ENCODE measurements at regions not wholly inside any gene's neighbourhood (a gene's known extent, or its start where the extent isn't known, plus 50 kb on each side); places are given as distances from the start of the nearest gene placed in this dataset.
"Not testable (repeated sequence)": the region's sequence is repeated elsewhere in the genome, so short reads cannot be mapped to it uniquely, and the experiment has no call there.

GRCh38 chr15:44832133-44832532 is 95.8 kb downstream of the TRIM69 start:
- H3K4me2 ChIP-seq (ENCODE audit: insufficient read depth in 1 of 2, low read depth in 2 of 2, low read length in 2 of 2); H3K27ac ChIP-seq (ENCODE audit: low read depth, low read length); H4K20me1 ChIP-seq (replicated peaks in 1 of 2; ENCODE audit: control insufficient read depth in 1 of 2, insufficient read depth in 2 of 2, low read length in 2 of 2); H3K27me3 ChIP-seq (replicated peaks in 1 of 4; ENCODE audit: control insufficient read depth in 3 of 4, extremely low read depth in 1 of 4, insufficient read depth in 3 of 4, low read length in 3 of 4); H2BK15ac ChIP-seq (ENCODE audit: low read length); H3K9ac ChIP-seq (replicated peaks in 1 of 4; ENCODE audit: extremely low read depth in 1 of 4, low read depth in 3 of 4, low read length in 3 of 4); POLR2A ChIA-PET (ENCODE audit: partially characterized antibody); H3K18ac ChIP-seq (ENCODE audit: extremely low read depth, low read length); H2BK12ac ChIP-seq (ENCODE audit: low read depth, low read length); H3K56ac ChIP-seq (replicated peaks; ENCODE audit: insufficient read length, low read depth, low read length); FAIRE-seq; H3K4me1 ChIP-seq (replicated peaks in 1 of 4; ENCODE audit: control insufficient read depth in 3 of 4, insufficient read depth in 4 of 4, low read length in 3 of 4); H3K14ac ChIP-seq (ENCODE audit: insufficient read length); H3K36me3 ChIP-seq (ENCODE audit: control insufficient read depth in 2 of 4, insufficient read depth in 4 of 4, low read length in 3 of 4); H2BK20ac ChIP-seq (ENCODE audit: low read length); H3K79me2 ChIP-seq (ENCODE audit: control insufficient read depth in 1 of 2, insufficient read depth in 2 of 2, low read length in 2 of 2); H3K79me1 ChIP-seq (ENCODE audit: low read depth, low read length); DNase-seq (ENCODE audit: low read depth in 1 of 2, low spot score in 2 of 2); H3K4me3 ChIP-seq (ENCODE audit: extremely low read depth in 1 of 4, insufficient read depth in 2 of 4, low read depth in 3 of 4, low read length in 4 of 4); H3K9me3 ChIP-seq (ENCODE audit: insufficient read depth in 2 of 2, low read depth in 1 of 2, low read length in 1 of 2); H2BK5ac ChIP-seq (ENCODE audit: low read depth, low read length); H3K23me2 ChIP-seq (ENCODE audit: low read depth, low read length); H4K91ac ChIP-seq (replicated peaks; ENCODE audit: insufficient read length, low read length); H2AK5ac ChIP-seq (ENCODE audit: low read depth, low read length); H3K4ac ChIP-seq (replicated peaks; ENCODE audit: insufficient read length, low read depth, low read length); H4K5ac ChIP-seq (ENCODE audit: insufficient read length, low read depth, low read length); H3K23ac ChIP-seq (ENCODE audit: insufficient read length); H4K8ac ChIP-seq (ENCODE audit: extremely low read depth, insufficient read depth, low read length); H2BK120ac ChIP-seq (replicated peaks; ENCODE audit: low read depth, low read length); H2AFZ ChIP-seq (ENCODE audit: low read length): not testable (repeated sequence)
- CTCF ChIA-PET (ENCODE audit: partially characterized antibody), result interaction anchor here (2.0 kb wide), 1 partner anchor 20 kb away, joined by 5 read pairs; no protein-coding TSS in a partner anchor
- 93% methylated on average over 5 of the region's 5 CpGs; no CpG with 5 or more reads in 1 of the 2 experiments for WGBS, 2 experiments (ENCODE audit: extremely low coverage in 1 of 2, insufficient coverage in 1 of 2, insufficient read length in 1 of 2, insufficient replicate concordance in 2 of 2, low coverage in 1 of 2, low lambda C conversion rate in 2 of 2, missing lambda C conversion rate in 1 of 2)

DNA sequence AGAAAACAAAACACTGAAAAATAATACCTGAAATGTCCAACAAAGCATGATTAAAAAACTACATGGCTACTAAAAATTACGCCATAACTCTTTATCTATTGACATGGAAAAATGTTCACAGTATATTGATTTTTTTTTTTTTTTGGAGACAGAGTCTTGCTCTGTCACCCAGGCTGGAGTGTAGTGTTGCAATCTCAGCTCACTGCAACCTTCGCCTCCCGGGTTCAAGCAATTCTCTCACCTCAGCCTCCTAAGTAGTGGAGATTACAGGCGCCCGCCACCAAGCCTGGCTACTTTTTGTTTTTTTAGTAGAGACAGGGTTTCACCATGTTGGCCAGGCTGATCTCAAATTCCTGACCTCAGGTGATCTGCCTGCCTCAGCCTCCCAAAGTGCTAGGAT is 96.8 kb downstream of the TRIM69 start:
- H3K9me3 ChIP-seq (ENCODE audit: insufficient read depth in 2 of 2, low read depth in 1 of 2, low read length in 1 of 2); H3K14ac ChIP-seq (ENCODE audit: insufficient read length); DNase-seq (ENCODE audit: low read depth in 1 of 2, low spot score in 2 of 2); H3K56ac ChIP-seq (replicated peaks; ENCODE audit: insufficient read length, low read depth, low read length); H3K27me3 ChIP-seq (replicated peaks in 1 of 4; ENCODE audit: control insufficient read depth in 3 of 4, extremely low read depth in 1 of 4, insufficient read depth in 3 of 4, low read length in 3 of 4); H3K27ac ChIP-seq (ENCODE audit: low read depth, low read length); H3K79me2 ChIP-seq (ENCODE audit: control insufficient read depth in 1 of 2, insufficient read depth in 2 of 2, low read length in 2 of 2); H2BK120ac ChIP-seq (replicated peaks; ENCODE audit: low read depth, low read length); H3K23ac ChIP-seq (ENCODE audit: insufficient read length); H3K4me3 ChIP-seq (ENCODE audit: extremely low read depth in 1 of 4, insufficient read depth in 2 of 4, low read depth in 3 of 4, low read length in 4 of 4); H3K4ac ChIP-seq (replicated peaks; ENCODE audit: insufficient read length, low read depth, low read length); POLR2A ChIA-PET (ENCODE audit: partially characterized antibody); H4K20me1 ChIP-seq (replicated peaks in 1 of 2; ENCODE audit: control insufficient read depth in 1 of 2, insufficient read depth in 2 of 2, low read length in 2 of 2); H2BK15ac ChIP-seq (ENCODE audit: low read length); H3K9ac ChIP-seq (replicated peaks in 1 of 4; ENCODE audit: extremely low read depth in 1 of 4, low read depth in 3 of 4, low read length in 3 of 4); H2BK12ac ChIP-seq (ENCODE audit: low read depth, low read length); H4K91ac ChIP-seq (replicated peaks; ENCODE audit: insufficient read length, low read length); H4K8ac ChIP-seq (ENCODE audit: extremely low read depth, insufficient read depth, low read length); H4K5ac ChIP-seq (ENCODE audit: insufficient read length, low read depth, low read length); H3K4me1 ChIP-seq (replicated peaks in 1 of 4; ENCODE audit: control insufficient read depth in 3 of 4, insufficient read depth in 4 of 4, low read length in 3 of 4); H3K79me1 ChIP-seq (ENCODE audit: low read depth, low read length); H3K23me2 ChIP-seq (ENCODE audit: low read depth, low read length); H2BK5ac ChIP-seq (ENCODE audit: low read depth, low read length); H3K18ac ChIP-seq (ENCODE audit: extremely low read depth, low read length); H2BK20ac ChIP-seq (ENCODE audit: low read length); H3K36me3 ChIP-seq (ENCODE audit: control insufficient read depth in 2 of 4, insufficient read depth in 4 of 4, low read length in 3 of 4); H2AK5ac ChIP-seq (ENCODE audit: low read depth, low read length); H3K4me2 ChIP-seq (ENCODE audit: insufficient read depth in 1 of 2, low read depth in 2 of 2, low read length in 2 of 2); FAIRE-seq; H2AFZ ChIP-seq (ENCODE audit: low read length): not testable (repeated sequence)
- CTCF ChIA-PET (ENCODE audit: partially characterized antibody), result interaction anchor here (0.6 to 2.0 kb wide), 3 partner anchors 19 to 291 kb away, joined by 3 to 5 read pairs (median 5); no protein-coding TSS in a partner anchor
- 87% methylated on average over 5 of the region's 5 CpGs; no CpG with 5 or more reads in 1 of the 2 experiments for WGBS, 2 experiments (ENCODE audit: extremely low coverage in 1 of 2, insufficient coverage in 1 of 2, insufficient read length in 1 of 2, insufficient replicate concordance in 2 of 2, low coverage in 1 of 2, low lambda C conversion rate in 2 of 2, missing lambda C conversion rate in 1 of 2)

All from H1 (cell line).